GM23248 (cell line): ENCODE measurements at regions not wholly inside any gene's neighbourhood (a gene's known extent, or its start where the extent isn't known, plus 50 kb on each side); places are given as distances from the start of the nearest gene placed in this dataset.

ENCODE experiments used
- DNase-seq: peaks from one replicate; pipeline ENCODE4 v3.0.0-alpha.2; 2015
- H2AFZ ChIP-seq: fragments of 200-600 bp; sonication (generic); 2 replicates; pipeline ENCODE4 v1.6.1; 2016; ENCODE audit warnings: antibody characterized with exemption
- H3F3A ChIP-seq: fragments of 200-600 bp; sonication (generic); 2 replicates; pipeline ENCODE4 v1.6.1; 2016; ENCODE audit warnings: mild to moderate bottlenecking, antibody characterized with exemption, mixed run types; ENCODE audit not compliant: insufficient read depth
- H3K27ac ChIP-seq: fragments of 200-600 bp; sonication (generic); 2 replicates; pipeline ENCODE4 v1.5.1; 2016; ENCODE audit warnings: mild to moderate bottlenecking
- H3K27me3 ChIP-seq: fragments of 200-600 bp; sonication (generic); replicated peaks from 2 replicates; pipeline ENCODE4 v1.6.1; 2016; ENCODE audit warnings: mild to moderate bottlenecking; ENCODE audit not compliant: insufficient read depth
- H3K36me3 ChIP-seq: fragments of 200-600 bp; sonication (generic); 2 replicates; pipeline ENCODE4 v1.6.1; 2016; ENCODE audit warnings: low read depth, mild to moderate bottlenecking
- H3K4me1 ChIP-seq: fragments of 200-600 bp; sonication (generic); 2 replicates; pipeline ENCODE4 v1.6.1; 2016; ENCODE audit warnings: mild to moderate bottlenecking; ENCODE audit not compliant: insufficient read depth
- H3K4me2 ChIP-seq: fragments of 200-600 bp; sonication (generic); one replicate; pipeline ENCODE4 v1.6.1; 2016; ENCODE audit warnings: mild to moderate bottlenecking; ENCODE audit not compliant: unreplicated experiment
- H3K4me3 ChIP-seq: fragments of 200-600 bp; sonication (generic); 2 replicates; pipeline ENCODE4 v1.5.1; 2016; ENCODE audit warnings: mild to moderate bottlenecking
- H3K79me2 ChIP-seq: fragments of 200-600 bp; sonication (generic); 2 replicates; pipeline ENCODE4 v1.6.1; 2016; ENCODE audit warnings: mild to moderate bottlenecking; ENCODE audit not compliant: insufficient read depth
- H3K9ac ChIP-seq: fragments of 200-600 bp; sonication (generic); 2 replicates; pipeline ENCODE4 v1.6.1; 2016; ENCODE audit warnings: mild to moderate bottlenecking
- H3K9me2 ChIP-seq: fragments of 200-600 bp; sonication (generic); 2 replicates; pipeline ENCODE4 v1.6.1; 2016; ENCODE audit warnings: mixed run types, mild to moderate bottlenecking, moderate library complexity; ENCODE audit not compliant: insufficient read depth
- H3K9me3 ChIP-seq: fragments of 200-600 bp; sonication (generic); one replicate; pipeline ENCODE4 v1.6.1; 2017; ENCODE audit warnings: low read depth
- H4K20me1 ChIP-seq: fragments of 200-600 bp; sonication (generic); 2 replicates; pipeline ENCODE4 v1.6.0; 2016; ENCODE audit not compliant: insufficient read depth
- EZH2 ChIP-seq: fragments of 200-600 bp; sonication (generic); IDR thresholded peaks from 2 replicates; pipeline ENCODE4 v1.6.1; 2018; ENCODE audit warnings: antibody characterized with exemption, mild to moderate bottlenecking; ENCODE audit not compliant: insufficient read depth, poor library complexity, severe bottlenecking
- EZH2phosphoT487 ChIP-seq: fragments of 200-600 bp; sonication (generic); IDR thresholded peaks from 2 replicates; pipeline ENCODE4 v1.6.1; 2018; ENCODE audit warnings: antibody characterized with exemption, moderate library complexity, mild to moderate bottlenecking, low read depth; ENCODE audit not compliant: insufficient read depth
- WGBS, 2 experiments: methylation state at CpG; one replicate each; pipeline ENCODE4 v1.1.6; 2015 to 2017; ENCODE audit warnings: low lambda C conversion rate in 2 of 2, low coverage in 1 of 2; ENCODE audit errors: missing lambda C conversion rate in 2 of 2; 5-methylcytosine and 5-hydroxymethylcytosine counted together
- in situ Hi-C: fragments of 300-500 bp; cut with MboI; formaldehyde crosslinking; loops from 2 replicates; pipeline ENCODE4 v1.15.0; 2020

- no peak overlapping the region for H3K4me3 ChIP-seq
- H3K4me2 ChIP-seq, result no peak overlapping the region
- no peaks in the 10 kb centered on the region for H4K20me1 ChIP-seq
- no peaks in the 10 kb centered on the region for H3K4me1 ChIP-seq
- no peak overlapping the region for H2AFZ ChIP-seq
- no peaks in the 10 kb centered on the region for H3F3A ChIP-seq
- no peak overlapping the region for H3K27ac ChIP-seq
- TF ChIP-seq EZH2, result no peak
- TF ChIP-seq EZH2phosphoT487, result no peak
- H3K9me2 ChIP-seq, result no peaks in the 10 kb centered on the region
- in situ Hi-C loops, result no loop called here
- no peaks in the 10 kb centered on the region for H3K9me3 ChIP-seq
- no peaks in the 10 kb centered on the region for H3K79me2 ChIP-seq
- DNase-seq, result no peak
- H3K27me3 ChIP-seq, result no peaks in the 10 kb centered on the region
- no peak overlapping the region for H3K9ac ChIP-seq
- WGBS, 2 experiments, result 20 to 26% methylated on average over 9 of the region's 9 CpGs
- no peaks in the 10 kb centered on the region for H3K36me3 ChIP-seq
Measured at GRCh38 chr4:11529625-11530201, 101.0 kb upstream of the HS3ST1 start.

DNA sequence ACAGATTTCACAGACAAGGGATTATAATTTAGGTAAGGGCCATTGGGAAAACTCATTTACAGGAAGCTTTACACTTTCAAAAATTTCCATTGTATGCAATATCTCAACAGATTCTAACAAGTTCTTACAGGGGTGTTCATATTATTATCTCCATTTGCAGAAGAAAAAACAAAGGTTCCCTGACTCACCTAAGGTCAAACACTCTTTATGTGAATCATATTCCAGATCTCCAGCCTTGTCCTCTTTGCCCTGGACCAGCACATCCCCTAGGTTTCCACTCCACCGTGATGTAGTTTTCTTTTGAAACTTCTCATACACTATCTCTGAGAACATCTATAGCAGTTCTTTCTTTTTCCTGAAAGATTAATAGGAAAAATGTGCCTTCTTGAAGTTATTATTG lies 96.4 kb upstream of the HS3ST1 start:
- Histone ChIP-seq H3K27me3 (no peaks in the 10 kb centered on the region), H3K4me2 (no peak overlapping the region), H2AFZ (no peak overlapping the region), H3K27ac (no peak overlapping the region), H3K9me3 (no peaks in the 10 kb centered on the region), H3K9me2 (no peaks in the 10 kb centered on the region), H3K9ac (no peak overlapping the region), H3K36me3 (no peaks in the 10 kb centered on the region), H3K79me2 (no peaks in the 10 kb centered on the region), H3F3A (no peaks in the 10 kb centered on the region), H4K20me1 (no peaks in the 10 kb centered on the region), H3K4me3 (no peak overlapping the region), H3K4me1 (no peaks in the 10 kb centered on the region)
- no peak for DNase-seq
- 24 to 25% methylated on average over 1 of the region's 1 CpG for WGBS, 2 experiments
- no peak for TF ChIP-seq EZH2
- no peak for TF ChIP-seq EZH2phosphoT487
- in situ Hi-C loops, result no loop called here

DNA sequence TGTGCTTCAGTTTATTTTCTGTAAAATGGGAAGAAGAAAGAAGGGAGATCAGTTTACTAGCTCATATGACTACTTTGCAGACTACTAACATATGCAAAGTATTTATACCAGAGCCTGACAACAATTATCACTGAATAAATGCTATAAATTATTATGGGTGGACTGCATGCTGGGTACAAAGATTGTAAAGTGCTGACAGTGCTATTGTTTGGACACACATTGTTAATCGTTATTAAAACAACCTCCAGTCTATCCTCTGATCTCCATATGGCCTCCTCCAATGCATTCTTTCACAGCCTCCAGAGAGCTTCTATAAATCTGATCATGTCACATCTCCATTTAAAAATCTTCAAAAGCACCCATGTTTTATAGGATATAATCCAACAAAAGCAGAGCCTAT lies 90.1 kb upstream of the HS3ST1 start:
- DNase-seq, result no peak
- no peak overlapping the region for H2AFZ ChIP-seq
- H3F3A ChIP-seq, result no peaks in the 10 kb centered on the region
- TF ChIP-seq EZH2 (no peak), EZH2phosphoT487 (no peak)
- no peaks in the 10 kb centered on the region for H3K36me3 ChIP-seq
- no peaks in the 10 kb centered on the region for H3K4me1 ChIP-seq
- no peaks in the 10 kb centered on the region for H3K79me2 ChIP-seq
- no peak overlapping the region for H3K9ac ChIP-seq
- H3K9me3 ChIP-seq, result no peaks in the 10 kb centered on the region
- 0 to 4% methylated on average over 1 of the region's 1 CpG for WGBS, 2 experiments
- no peak overlapping the region for H3K27ac ChIP-seq
- in situ Hi-C loops, result no loop called here
- H3K4me3 ChIP-seq, result no peak overlapping the region
- no peak overlapping the region for H3K4me2 ChIP-seq
- H3K9me2 ChIP-seq, result no peaks in the 10 kb centered on the region
- no peaks in the 10 kb centered on the region for H3K27me3 ChIP-seq
- H4K20me1 ChIP-seq, result no peaks in the 10 kb centered on the region

DNA sequence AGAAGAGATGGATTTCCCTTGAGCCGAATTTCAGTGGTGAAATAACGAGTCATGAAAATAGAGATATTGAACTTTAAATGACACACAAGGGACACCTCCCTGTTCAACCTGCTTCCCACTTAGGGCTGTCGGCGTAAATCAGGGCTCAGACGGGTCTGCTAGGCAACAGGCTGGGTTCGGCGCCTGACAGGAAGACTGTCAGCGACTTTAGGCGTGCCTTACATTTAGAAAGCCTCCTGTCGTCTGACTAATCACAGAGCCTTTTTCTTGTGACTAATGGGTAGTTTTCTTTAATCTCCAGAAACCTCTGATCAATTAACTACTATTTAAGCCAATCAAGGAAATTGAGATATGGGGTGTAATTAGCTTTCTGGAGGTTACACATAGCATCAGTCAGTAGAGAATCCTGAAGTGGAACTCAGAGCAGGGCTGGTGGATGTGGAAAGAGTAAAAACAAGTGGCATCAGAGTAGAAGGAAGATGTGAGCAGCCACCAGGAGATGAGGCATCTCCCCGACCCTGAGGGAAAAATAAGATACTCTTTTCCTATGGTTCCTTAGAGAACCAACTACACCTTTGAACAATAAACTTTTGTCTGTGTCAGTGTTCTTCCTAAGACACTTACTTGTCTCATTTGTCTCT lies 86.2 kb upstream of the HS3ST1 start:
- Histone ChIP-seq H3K4me1 (no peaks in the 10 kb centered on the region), H3K9me3 (no peaks in the 10 kb centered on the region), H3K4me2 (no peak overlapping the region), H3K27ac (no peak overlapping the region), H2AFZ (no peak overlapping the region), H3K9me2 (no peaks in the 10 kb centered on the region), H4K20me1 (no peaks in the 10 kb centered on the region), H3K36me3 (no peaks in the 10 kb centered on the region), H3K27me3 (no peaks in the 10 kb centered on the region), H3K9ac (no peak overlapping the region), H3K79me2 (no peaks in the 10 kb centered on the region), H3F3A (no peaks in the 10 kb centered on the region), H3K4me3 (no peak overlapping the region)
- TF ChIP-seq EZH2phosphoT487, result no peak
- TF ChIP-seq EZH2, result no peak
- no peak for DNase-seq
- in situ Hi-C loops, result no loop called here
- 12 to 13% methylated on average over 11 of the region's 11 CpGs for WGBS, 2 experiments
